Type B pancreatic cell (in vitro differentiated cells): ENCODE measurements at regions not wholly inside any gene's neighbourhood (a gene's known extent, or its start where the extent isn't known, plus 50 kb on each side); places are given as distances from the start of the nearest gene placed in this dataset.

ENCODE experiments used
- DNase-seq: peaks from one replicate; pipeline ENCODE4 v3.0.0; 2021; ENCODE audit warnings: mixed read lengths; ENCODE audit not compliant: unreplicated experiment; ENCODE audit errors: extremely low spot score
- H3K27ac Mint-ChIP-seq: 2 replicates; pipeline ENCODE4 v1.8.0; 2021; ENCODE audit warnings: mild to moderate bottlenecking, mixed read lengths
- H3K27me3 Mint-ChIP-seq: 2 replicates; pipeline ENCODE4 v1.8.0; 2021; ENCODE audit warnings: mixed read lengths
- H3K36me3 Mint-ChIP-seq: 2 replicates; pipeline ENCODE4 v1.8.0; 2021; ENCODE audit warnings: mixed read lengths
- H3K4me1 Mint-ChIP-seq: one replicate; pipeline ENCODE4 v1.8.0; 2021; ENCODE audit warnings: mixed read lengths; ENCODE audit not compliant: unreplicated experiment
- H3K4me3 Mint-ChIP-seq: 2 replicates; pipeline ENCODE4 v1.8.0; 2021; ENCODE audit warnings: mild to moderate bottlenecking, mixed read lengths
- H3K9me3 Mint-ChIP-seq: 2 replicates; pipeline ENCODE4 v1.8.0; 2021; ENCODE audit warnings: mixed read lengths
- TF ChIP-seq, protein P1 (sequence below): fragments of 200-600 bp; sonication (generic); conservative IDR thresholded peaks from 2 replicates; pipeline ENCODE4 v1.5.0; 2021; ENCODE audit warnings: antibody characterized with exemption, mild to moderate bottlenecking

DNA sequence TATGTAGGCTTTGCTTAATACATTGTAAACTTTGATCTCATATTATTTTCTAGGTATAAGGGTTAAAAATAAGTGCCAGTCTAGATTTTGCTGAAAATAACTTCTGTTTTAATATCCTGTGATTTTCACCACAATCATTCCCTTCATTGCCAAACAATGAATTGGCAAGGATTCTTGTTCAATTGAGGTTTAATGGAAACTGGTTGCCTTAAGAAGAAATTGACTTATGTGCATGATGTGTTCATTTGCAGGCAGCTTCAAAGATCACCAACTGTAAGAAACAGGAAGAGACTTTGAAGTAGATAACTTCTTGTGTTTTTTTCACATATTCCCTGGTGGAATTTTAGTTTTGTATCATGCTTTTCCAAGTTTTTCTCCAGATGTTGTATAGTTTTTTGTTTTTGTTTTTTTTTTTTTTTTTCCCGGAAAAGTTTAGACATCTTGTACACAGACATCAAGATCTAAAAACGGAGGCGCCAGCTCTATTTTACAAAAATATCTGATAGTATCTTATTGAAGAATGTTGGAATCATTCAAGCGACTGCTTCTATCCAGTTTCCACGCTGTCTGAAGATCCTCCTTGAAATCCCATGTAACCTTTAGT, 108.3 kb downstream of the POSTN start:
- H3K27me3 Mint-ChIP-seq = no peaks in the 10 kb centered on the region
- TF ChIP-seq, protein P1, sequence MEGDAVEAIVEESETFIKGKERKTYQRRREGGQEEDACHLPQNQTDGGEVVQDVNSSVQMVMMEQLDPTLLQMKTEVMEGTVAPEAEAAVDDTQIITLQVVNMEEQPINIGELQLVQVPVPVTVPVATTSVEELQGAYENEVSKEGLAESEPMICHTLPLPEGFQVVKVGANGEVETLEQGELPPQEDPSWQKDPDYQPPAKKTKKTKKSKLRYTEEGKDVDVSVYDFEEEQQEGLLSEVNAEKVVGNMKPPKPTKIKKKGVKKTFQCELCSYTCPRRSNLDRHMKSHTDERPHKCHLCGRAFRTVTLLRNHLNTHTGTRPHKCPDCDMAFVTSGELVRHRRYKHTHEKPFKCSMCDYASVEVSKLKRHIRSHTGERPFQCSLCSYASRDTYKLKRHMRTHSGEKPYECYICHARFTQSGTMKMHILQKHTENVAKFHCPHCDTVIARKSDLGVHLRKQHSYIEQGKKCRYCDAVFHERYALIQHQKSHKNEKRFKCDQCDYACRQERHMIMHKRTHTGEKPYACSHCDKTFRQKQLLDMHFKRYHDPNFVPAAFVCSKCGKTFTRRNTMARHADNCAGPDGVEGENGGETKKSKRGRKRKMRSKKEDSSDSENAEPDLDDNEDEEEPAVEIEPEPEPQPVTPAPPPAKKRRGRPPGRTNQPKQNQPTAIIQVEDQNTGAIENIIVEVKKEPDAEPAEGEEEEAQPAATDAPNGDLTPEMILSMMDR = no peak
- H3K27ac Mint-ChIP-seq = no peak overlapping the region
- DNase-seq = no peak
- H3K36me3 Mint-ChIP-seq = no peaks in the 10 kb centered on the region
- H3K9me3 Mint-ChIP-seq = no peaks in the 10 kb centered on the region
- H3K4me1 Mint-ChIP-seq = peaks cover 38% of the 10 kb centered on the region
- no peak overlapping the region for H3K4me3 Mint-ChIP-seq

DNA sequence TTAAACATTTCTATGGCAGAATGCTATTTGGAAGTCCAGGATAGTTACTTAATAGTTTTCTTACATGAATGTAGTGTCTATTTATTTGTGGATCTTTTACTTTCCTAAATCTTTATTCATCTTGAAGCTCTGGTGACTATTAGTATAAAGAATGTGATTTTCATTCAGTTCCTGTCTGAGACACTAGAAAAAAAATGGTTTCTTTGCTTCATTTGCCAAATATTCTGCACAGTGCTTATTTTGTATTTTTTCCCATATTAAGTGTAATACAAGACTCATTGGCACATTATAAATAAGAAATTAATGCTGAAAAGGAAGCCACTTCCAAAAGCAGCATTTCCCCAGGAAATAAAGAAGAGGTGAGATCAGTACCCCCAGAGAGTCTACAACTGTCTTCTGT, 109.8 kb downstream of the POSTN start:
- H3K36me3 Mint-ChIP-seq = no peaks in the 10 kb centered on the region
- no peak overlapping the region for H3K27ac Mint-ChIP-seq
- TF ChIP-seq, protein P1 = no peak
- DNase-seq = no peak
- H3K4me3 Mint-ChIP-seq = no peak overlapping the region
- no peaks in the 10 kb centered on the region for H3K9me3 Mint-ChIP-seq
- peaks cover 38% of the 10 kb centered on the region for H3K4me1 Mint-ChIP-seq
- no peaks in the 10 kb centered on the region for H3K27me3 Mint-ChIP-seq

DNA sequence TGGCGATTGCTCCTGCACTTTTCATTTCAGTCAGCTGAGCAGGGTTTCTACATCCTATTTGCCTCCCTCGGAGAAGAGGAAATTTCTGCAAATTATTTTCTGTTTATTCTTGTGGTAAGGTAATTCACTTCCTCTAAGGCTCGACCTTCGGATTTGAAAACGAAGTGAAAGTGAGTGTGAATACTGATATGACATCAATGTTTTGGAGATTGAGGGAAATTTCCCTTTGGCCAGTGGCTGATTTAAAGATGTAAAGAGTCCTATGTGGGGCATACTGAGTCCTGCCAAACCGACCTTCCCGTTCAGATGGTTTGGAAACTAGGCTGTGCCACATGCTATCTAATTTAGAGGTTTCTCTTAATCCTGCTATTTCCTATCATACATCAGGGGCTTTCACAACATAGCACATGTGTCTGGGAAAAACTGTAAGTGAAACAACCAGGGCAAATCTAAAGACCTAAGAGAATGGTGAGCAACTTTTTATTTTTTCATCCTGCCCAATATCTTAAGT, 112.3 kb downstream of the POSTN start:
- no peak for DNase-seq

DNA sequence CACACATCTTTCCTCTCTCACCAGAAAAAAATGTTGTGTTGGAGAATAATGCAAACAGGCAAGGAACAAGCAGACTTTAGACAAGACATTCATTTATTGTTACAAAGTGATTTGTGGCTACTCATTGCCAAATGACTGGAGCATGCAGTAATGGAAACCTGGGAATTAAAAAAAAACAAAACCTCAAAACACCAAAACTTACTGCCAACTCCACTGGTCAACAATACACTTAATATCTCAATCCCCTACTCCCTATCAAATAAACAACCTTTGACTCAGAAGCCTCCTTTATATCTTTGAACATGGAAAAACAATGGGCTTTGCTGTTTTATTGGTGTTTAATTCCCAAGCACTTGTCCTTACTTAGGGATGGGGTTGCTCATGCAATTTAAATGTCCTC, 112.8 kb downstream of the POSTN start:
- Mint-ChIP-seq H3K4me1 (peaks cover 36% of the 10 kb centered on the region), H3K27me3 (no peaks in the 10 kb centered on the region), H3K27ac (no peak overlapping the region), H3K9me3 (no peaks in the 10 kb centered on the region), H3K36me3 (no peaks in the 10 kb centered on the region), H3K4me3 (no peak overlapping the region)
- DNase-seq = no peak
- TF ChIP-seq, protein P1 = no peak

More for the DNA sequence above, 112.3 kb downstream of the POSTN start:
- no peaks in the 10 kb centered on the region for H3K27me3 Mint-ChIP-seq
- no peak overlapping the region for H3K27ac Mint-ChIP-seq
- H3K4me3 Mint-ChIP-seq = no peak overlapping the region
- H3K4me1 Mint-ChIP-seq = peaks cover 37% of the 10 kb centered on the region
- H3K9me3 Mint-ChIP-seq = no peaks in the 10 kb centered on the region
- no peaks in the 10 kb centered on the region for H3K36me3 Mint-ChIP-seq
- TF ChIP-seq, protein P1 = no peak

DNA sequence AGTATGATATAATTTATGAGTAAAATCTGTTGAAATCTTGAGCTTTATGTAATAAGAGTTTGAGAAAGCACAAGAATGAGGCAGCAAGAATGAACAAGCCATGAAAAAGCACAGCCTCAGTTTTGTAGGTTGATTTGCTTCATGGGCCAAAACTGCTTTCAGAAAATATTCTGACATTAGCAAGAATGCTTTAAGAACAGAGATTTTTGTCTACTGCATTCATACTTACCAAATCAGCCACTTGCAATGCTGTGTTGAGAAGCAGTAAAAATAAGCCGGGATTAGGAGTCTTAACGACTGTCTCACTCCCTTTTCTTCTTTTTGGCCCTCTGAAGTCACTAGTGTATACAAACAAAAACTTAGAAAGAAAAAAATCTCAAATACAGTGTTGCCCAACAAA, 114.5 kb downstream of the POSTN start:
- Mint-ChIP-seq H3K36me3 (no peaks in the 10 kb centered on the region), H3K4me1 (peaks cover 33% of the 10 kb centered on the region), H3K27me3 (no peaks in the 10 kb centered on the region), H3K9me3 (no peaks in the 10 kb centered on the region), H3K4me3 (no peak overlapping the region), H3K27ac (no peak overlapping the region)
- DNase-seq = no peak
- TF ChIP-seq, protein P1 = no peak
